ENCODE measurements at regions not wholly inside any gene's neighbourhood (a gene's known extent, or its start where the extent isn't known, plus 50 kb on each side); places are given as distances from the start of the nearest gene placed in this dataset.

GRCh38 chr2:121856360-121856759 is 100.9 kb downstream of the TSN start (continued):
- TF ChIP-seq MNT (conservative IDR thresholded peaks at IDR 0.05) (no peak), GTF3C2 (IDR thresholded peaks at IDR 0.05; ENCODE audit: borderline replicate concordance, extremely low read depth, insufficient read length) (no peak), ZNF511 (CRISPR knock-in tag; IDR thresholded peaks at IDR 0.05) (no peak), SP2 (IDR thresholded peaks at IDR 0.05; ENCODE audit: extremely low read depth, low read depth, low read length, poor library complexity, severe bottlenecking) (no peak), CREB5 (CRISPR knock-in tag; IDR thresholded peaks at IDR 0.05) (no peak), ZBTB9 (CRISPR knock-in tag; IDR thresholded peaks at IDR 0.05) (no peak), GTF2B (IDR thresholded peaks at IDR 0.05; ENCODE audit: extremely low read depth, insufficient read length) (no peak), NR1H2 (CRISPR knock-in tag; IDR thresholded peaks at IDR 0.05) (peak; percentile 79; the same call in 1 of the 2 replicates), HDGF (IDR thresholded peaks at IDR 0.05) (no peak), ZNF778 (CRISPR knock-in tag; IDR thresholded peaks at IDR 0.05) (no peak), PATZ1 (CRISPR knock-in tag; IDR thresholded peaks at IDR 0.05; ENCODE audit: borderline replicate concordance) (no peak), ZNF384 (IDR thresholded peaks at IDR 0.05; ENCODE audit: low read depth, low read length) (peak; percentile 89), HDAC3 (IDR thresholded peaks at IDR 0.05; ENCODE audit: borderline replicate concordance, partially characterized antibody) (peak; percentile 37), COPS2 (conservative IDR thresholded peaks at IDR 0.05) (no peak), CBFA2T3 (IDR thresholded peaks at IDR 0.05) (peak; percentile 82), KDM5B (IDR thresholded peaks at IDR 0.05; ENCODE audit: insufficient replicate concordance, low read depth, low read length) (no peak)
